GM19025 (cell line): ENCODE measurements at regions not wholly inside any gene's neighbourhood (a gene's known extent, or its start where the extent isn't known, plus 50 kb on each side); places are given as distances from the start of the nearest gene placed in this dataset.
"Not testable (repeated sequence)": the region's sequence is repeated elsewhere in the genome, so short reads cannot be mapped to it uniquely, and the experiment has no call there.

Experiments used
- ATAC-seq: cut with Tn5 transposase; IDR thresholded peaks from one replicate; pipeline ENCODE4 v1.9.1; 2021; ENCODE audit warnings: mild to moderate bottlenecking, low read depth, moderate library complexity; ENCODE audit not compliant: unreplicated experiment

GRCh38 chr2:53498210-53498609 lies 269.4 kb upstream of the CHAC2 start:
- no peak for ATAC-seq

GRCh38 chr2:53497020-53497419 lies 270.6 kb upstream of the CHAC2 start:
- ATAC-seq, result no peak

- ATAC-seq, result no peak
These were observed 274.4 kb upstream of the CHAC2 start for GRCh38 chr2:53493210-53493609.

DNA sequence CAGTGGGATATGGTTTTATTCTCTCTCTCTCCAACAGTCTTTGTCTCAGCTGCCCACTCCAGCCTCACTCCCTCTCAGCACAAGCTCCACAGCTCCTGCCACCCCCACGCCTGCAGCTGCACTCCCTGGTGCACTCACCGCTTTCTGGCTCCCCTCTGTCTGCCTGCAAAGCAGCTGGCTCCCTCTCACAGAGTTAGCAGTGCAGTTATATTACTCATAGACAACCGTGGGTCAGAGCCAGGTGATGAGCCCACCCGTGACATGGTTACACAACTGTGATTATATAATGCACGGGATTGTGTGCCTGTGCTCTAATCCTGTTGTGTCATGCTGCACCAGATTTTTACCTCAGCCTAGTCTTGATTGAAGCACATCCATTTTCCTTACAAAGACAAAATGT lies 276.9 kb upstream of the CHAC2 start:
- ATAC-seq, result no peak

- not testable (repeated sequence) for ATAC-seq
These were observed 281.3 kb upstream of the CHAC2 start for GRCh38 chr2:53486185-53486899.

- no peak for ATAC-seq
These were observed 282.4 kb upstream of the CHAC2 start for GRCh38 chr2:53485021-53485728.

GRCh38 chr2:53484531-53484930 lies 283.1 kb upstream of the CHAC2 start:
- no peak for ATAC-seq

- ATAC-seq, result no peak
These were observed 290.1 kb upstream of the CHAC2 start for GRCh38 chr2:53477517-53477916.

DNA sequence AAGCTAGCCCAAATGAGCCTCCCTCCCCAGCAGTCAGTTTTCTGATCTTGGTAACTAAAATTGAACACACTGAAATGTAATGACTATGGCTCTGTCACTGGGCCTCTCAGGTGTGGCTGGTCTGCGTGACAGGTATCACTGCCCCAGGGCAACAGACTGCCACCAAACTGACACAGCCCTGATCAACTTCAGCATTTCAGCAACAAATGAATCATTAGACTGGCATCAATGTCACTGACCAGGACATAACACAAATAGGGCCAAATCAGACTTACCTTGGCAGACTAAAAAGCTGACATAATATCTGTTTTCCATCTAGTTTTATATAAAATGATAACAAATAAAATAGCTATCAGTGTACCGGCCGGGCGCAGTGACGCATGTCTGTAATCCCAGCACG lies 290.8 kb upstream of the CHAC2 start:
- ATAC-seq, result no peak

GRCh38 chr2:53475766-53476165 lies 291.8 kb upstream of the CHAC2 start:
- no peak for ATAC-seq

GRCh38 chr2:53475321-53475720 lies 292.3 kb upstream of the CHAC2 start:
- ATAC-seq, result no peak

- ATAC-seq, result no peak
These were observed 292.7 kb upstream of the CHAC2 start for GRCh38 chr2:53474914-53475313.

DNA sequence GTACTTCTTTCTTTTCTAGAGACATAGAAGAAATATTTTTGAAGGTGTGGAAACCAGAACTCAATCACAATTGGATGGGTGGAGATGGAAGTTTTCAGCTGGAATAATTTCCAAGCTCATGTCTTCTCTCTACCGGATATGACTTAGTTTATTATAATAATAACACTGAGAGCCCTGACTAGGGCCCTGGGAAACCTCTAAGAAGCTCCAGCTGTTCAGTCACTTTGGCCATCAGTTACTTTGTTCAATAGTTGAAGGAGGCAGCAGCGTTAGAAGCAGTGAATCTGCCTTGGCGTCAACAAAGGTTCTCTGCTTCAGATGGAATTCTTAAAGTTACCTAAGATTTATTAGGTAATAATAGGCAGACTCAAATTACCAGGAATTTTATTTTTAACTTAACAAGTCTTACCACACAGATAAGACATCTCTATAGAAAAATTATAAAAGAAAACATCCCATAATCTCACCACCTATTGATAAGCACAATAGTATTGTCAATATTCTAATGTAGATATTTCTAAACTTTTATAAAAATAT lies 293.8 kb upstream of the CHAC2 start:
- ATAC-seq, result no peak

DNA sequence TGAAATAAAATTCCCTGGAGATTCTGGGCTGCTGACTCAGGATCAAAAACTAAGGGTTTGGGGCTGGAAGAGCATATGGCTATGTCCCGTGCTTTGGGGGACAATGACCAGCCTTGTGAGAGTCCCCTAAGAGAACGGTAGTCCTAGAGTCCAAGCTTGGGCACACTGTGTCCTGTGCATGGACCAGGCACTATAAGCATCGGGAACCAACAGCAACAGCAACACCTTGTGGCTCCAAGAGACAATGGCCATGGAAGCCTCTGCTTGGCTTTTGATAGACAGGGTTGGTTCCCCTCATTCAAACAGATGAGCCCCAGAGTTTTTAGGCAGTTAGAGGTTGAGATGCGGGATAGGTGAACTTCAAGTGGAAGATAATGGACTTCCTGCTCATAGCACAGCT lies 294.4 kb upstream of the CHAC2 start:
- no peak for ATAC-seq

- no peak for ATAC-seq
These were observed 300.0 kb upstream of the CHAC2 start for GRCh38 chr2:53467467-53468180.

DNA sequence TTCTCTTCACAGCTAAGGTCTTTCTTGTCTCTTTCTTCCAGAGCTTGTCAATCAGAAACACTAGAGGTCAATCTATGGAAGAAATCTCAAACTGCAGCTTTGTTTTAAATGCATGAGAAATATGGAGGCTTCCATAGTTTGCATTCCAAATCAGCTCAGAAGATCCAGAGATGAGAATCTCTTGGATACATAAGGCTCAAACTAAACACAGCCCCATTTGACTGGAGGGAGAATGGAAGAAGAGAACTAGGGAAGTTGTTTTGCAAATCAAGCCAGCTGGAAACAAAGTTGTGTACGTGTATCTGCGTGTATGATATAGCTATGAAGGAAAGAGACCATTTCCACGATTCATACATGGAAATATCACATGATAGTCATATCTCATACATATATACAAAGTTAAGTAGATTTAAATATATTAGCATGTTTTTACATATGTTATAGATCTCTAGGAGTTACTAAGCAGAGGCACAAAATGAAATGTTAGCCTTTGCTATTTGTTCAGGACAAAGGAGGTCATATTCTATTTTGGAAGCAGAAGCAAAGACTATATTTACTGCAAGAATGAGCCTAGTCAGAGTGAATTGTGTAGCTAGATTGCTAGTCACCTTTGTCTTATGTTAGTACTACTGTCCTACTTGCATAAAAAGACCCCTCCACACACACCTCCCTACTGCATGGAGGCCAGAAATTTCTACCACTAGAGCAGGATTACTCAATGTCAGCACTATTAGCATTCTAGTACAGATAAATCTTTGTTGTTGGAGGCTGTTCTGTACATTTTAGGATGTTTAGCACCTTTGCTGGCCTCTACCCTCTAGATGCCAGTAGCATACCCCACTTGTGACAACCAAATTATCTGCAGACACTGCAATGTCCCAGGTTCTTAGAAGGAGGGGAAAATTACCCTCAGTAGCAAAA lies 303.5 kb upstream of the CHAC2 start:
- no peak for ATAC-seq

GRCh38 chr2:53460937-53461336 lies 306.7 kb upstream of the CHAC2 start:
- ATAC-seq, result no peak

DNA sequence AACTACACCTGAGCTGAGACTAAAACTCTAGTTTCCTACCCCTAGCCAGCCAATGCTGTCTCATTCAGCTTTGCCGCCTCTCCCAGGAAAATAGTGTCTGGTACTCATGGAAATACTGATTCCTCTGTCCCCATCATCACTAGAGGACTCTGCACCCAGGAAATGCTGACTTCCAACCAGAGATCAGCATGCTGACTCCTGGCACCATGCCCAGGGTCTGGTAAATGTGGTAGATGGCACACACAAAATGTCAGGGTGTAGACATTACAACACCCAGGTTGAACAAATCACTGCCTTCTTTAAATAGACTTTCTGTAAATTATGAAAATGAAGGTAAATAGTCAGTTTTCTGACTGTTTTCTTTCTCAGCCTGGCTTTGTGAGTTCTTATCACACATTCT lies 307.3 kb upstream of the CHAC2 start:
- ATAC-seq, result no peak

DNA sequence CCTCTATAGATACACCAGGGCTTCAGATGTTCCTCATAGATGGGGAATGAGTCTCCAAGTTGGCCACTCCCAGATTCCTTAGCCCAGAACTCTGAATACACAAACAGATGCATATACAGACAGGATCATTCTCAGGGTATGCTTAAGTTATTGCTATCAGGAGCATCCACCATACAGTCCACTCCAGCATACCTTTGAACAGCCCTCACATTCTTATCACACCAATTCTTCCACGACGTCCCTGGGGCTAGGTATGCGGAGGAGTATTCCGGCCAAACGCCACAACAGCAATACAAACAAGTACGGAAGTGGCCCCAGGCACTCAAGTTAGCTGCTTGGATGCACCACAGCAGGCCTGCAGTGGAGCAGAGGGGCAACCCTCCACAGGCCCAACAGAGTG lies 312.5 kb upstream of the CHAC2 start:
- ATAC-seq, result no peak
